CD4-positive, alpha-beta T cell treated with Interleukin-2 at 100 ng/mL for 4 hours (primary cell): ENCODE measurements at regions not wholly inside any gene's neighbourhood (a gene's known extent, or its start where the extent isn't known, plus 50 kb on each side); places are given as distances from the start of the nearest gene placed in this dataset.
"Not testable (repeated sequence)": the region's sequence is repeated elsewhere in the genome, so short reads cannot be mapped to it uniquely, and the experiment has no call there.

Source experiments
- DNase-seq: peaks from one replicate; pipeline ENCODE4 v3.0.0-alpha.2; 2020; ENCODE audit warnings: low spot score

- no peak for DNase-seq
These were observed 235.6 kb upstream of the C9orf72 start for GRCh38 chr9:27808864-27809263.

GRCh38 chr9:27817747-27818146, 244.5 kb upstream of the C9orf72 start:
- DNase-seq = no peak

GRCh38 chr9:27818348-27818747, 245.1 kb upstream of the C9orf72 start:
- DNase-seq = no peak

- DNase-seq = no peak
These were observed 255.6 kb upstream of the C9orf72 start for GRCh38 chr9:27828908-27829307.

- no peak for DNase-seq
These were observed 256.3 kb upstream of the C9orf72 start for GRCh38 chr9:27829621-27830020.

- DNase-seq = not testable (repeated sequence)
These were observed 258.8 kb upstream of the C9orf72 start for GRCh38 chr9:27832108-27832507.

GRCh38 chr9:27835286-27835685, 262.0 kb upstream of the C9orf72 start:
- no peak for DNase-seq

- DNase-seq = no peak
These were observed 262.5 kb upstream of the C9orf72 start for GRCh38 chr9:27835746-27836145.

GRCh38 chr9:27836661-27837401, 263.6 kb upstream of the C9orf72 start:
- DNase-seq = no peak

GRCh38 chr9:27838876-27839275, 265.6 kb upstream of the C9orf72 start:
- DNase-seq = no peak

- not testable (repeated sequence) for DNase-seq
These were observed 266.5 kb upstream of the C9orf72 start for GRCh38 chr9:27839767-27840166.

- no peak for DNase-seq
These were observed 271.5 kb upstream of the C9orf72 start for GRCh38 chr9:27844797-27845196.

GRCh38 chr9:27847380-27847779, 274.1 kb upstream of the C9orf72 start:
- no peak for DNase-seq

GRCh38 chr9:27847818-27848217, 274.5 kb upstream of the C9orf72 start:
- no peak for DNase-seq

- no peak for DNase-seq
These were observed 275.0 kb upstream of the C9orf72 start for GRCh38 chr9:27848315-27848714.

GRCh38 chr9:27851858-27852257, 278.6 kb upstream of the C9orf72 start:
- DNase-seq = no peak

- no peak for DNase-seq
These were observed 280.2 kb upstream of the C9orf72 start for GRCh38 chr9:27853529-27853928.

- no peak for DNase-seq
These were observed 282.8 kb upstream of the C9orf72 start for GRCh38 chr9:27856054-27856453.

- DNase-seq = no peak
These were observed 283.5 kb upstream of the C9orf72 start for GRCh38 chr9:27856748-27857147.

- DNase-seq = no peak
These were observed 288.6 kb upstream of the C9orf72 start for GRCh38 chr9:27861887-27862286.

GRCh38 chr9:27864644-27865438, 291.6 kb upstream of the C9orf72 start:
- DNase-seq = no peak

- no peak for DNase-seq
These were observed 293.5 kb upstream of the C9orf72 start for GRCh38 chr9:27866741-27867140.

GRCh38 chr9:27870404-27870803, 297.1 kb upstream of the C9orf72 start:
- DNase-seq = no peak

GRCh38 chr9:27880156-27880555, 306.9 kb upstream of the C9orf72 start:
- DNase-seq = no peak
